ENCODE measurements at regions not wholly inside any gene's neighbourhood (a gene's known extent, or its start where the extent isn't known, plus 50 kb on each side); places are given as distances from the start of the nearest gene placed in this dataset.

GRCh38 chr11:21988477-21988876 lies 204.4 kb upstream of the ANO5 start:
- TF ChIP-seq, protein P1, sequence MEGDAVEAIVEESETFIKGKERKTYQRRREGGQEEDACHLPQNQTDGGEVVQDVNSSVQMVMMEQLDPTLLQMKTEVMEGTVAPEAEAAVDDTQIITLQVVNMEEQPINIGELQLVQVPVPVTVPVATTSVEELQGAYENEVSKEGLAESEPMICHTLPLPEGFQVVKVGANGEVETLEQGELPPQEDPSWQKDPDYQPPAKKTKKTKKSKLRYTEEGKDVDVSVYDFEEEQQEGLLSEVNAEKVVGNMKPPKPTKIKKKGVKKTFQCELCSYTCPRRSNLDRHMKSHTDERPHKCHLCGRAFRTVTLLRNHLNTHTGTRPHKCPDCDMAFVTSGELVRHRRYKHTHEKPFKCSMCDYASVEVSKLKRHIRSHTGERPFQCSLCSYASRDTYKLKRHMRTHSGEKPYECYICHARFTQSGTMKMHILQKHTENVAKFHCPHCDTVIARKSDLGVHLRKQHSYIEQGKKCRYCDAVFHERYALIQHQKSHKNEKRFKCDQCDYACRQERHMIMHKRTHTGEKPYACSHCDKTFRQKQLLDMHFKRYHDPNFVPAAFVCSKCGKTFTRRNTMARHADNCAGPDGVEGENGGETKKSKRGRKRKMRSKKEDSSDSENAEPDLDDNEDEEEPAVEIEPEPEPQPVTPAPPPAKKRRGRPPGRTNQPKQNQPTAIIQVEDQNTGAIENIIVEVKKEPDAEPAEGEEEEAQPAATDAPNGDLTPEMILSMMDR (IDR thresholded peaks at IDR 0.05; ENCODE audit: low read depth, low read length, poor library complexity, severe bottlenecking): no peak
- TF ChIP-seq EZH2phosphoT487 (IDR thresholded peaks at IDR 0.05; ENCODE audit: borderline replicate concordance, low read length): no peak
